Ectodermal cell (in vitro differentiated cells): ENCODE measurements at regions not wholly inside any gene's neighbourhood (a gene's known extent, or its start where the extent isn't known, plus 50 kb on each side); places are given as distances from the start of the nearest gene placed in this dataset.

ENCODE experiments used
- H3K27ac ChIP-seq: 2 replicates; pipeline ENCODE4 v1.7.0; 2013; ENCODE audit warnings: mild to moderate bottlenecking, low read depth, low read length; ENCODE audit not compliant: insufficient read depth, poor library complexity, severe bottlenecking
- H3K27me3 ChIP-seq: 2 replicates; pipeline ENCODE4 v1.7.0; 2013; ENCODE audit warnings: mild to moderate bottlenecking, low read length; ENCODE audit not compliant: insufficient read depth, control insufficient read depth, poor library complexity, severe bottlenecking
- H3K36me3 ChIP-seq: one replicate; pipeline ENCODE4 v1.7.0; 2013; ENCODE audit warnings: low read length; ENCODE audit not compliant: control insufficient read depth, insufficient read depth
- H3K4me1 ChIP-seq: one replicate; pipeline ENCODE4 v1.7.0; 2013; ENCODE audit warnings: low read length; ENCODE audit not compliant: control insufficient read depth, insufficient read depth
- H3K4me3 ChIP-seq: 2 replicates; pipeline ENCODE4 v1.7.0; 2013; ENCODE audit warnings: low read depth, low read length, control low read depth; ENCODE audit not compliant: insufficient read depth
- H3K9me3 ChIP-seq: 2 replicates; pipeline ENCODE4 v1.7.0; 2013; ENCODE audit warnings: mild to moderate bottlenecking, low read length, moderate library complexity; ENCODE audit not compliant: control insufficient read depth
- WGBS, 2 experiments: methylation state at CpG; one replicate each; pipeline ENCODE4 v1.1.7; 2013; ENCODE audit warnings: missing lambda C conversion rate in 2 of 2; 5-methylcytosine and 5-hydroxymethylcytosine counted together

GRCh38 chr13:82657471-82657870 is 1224.8 kb downstream of the SLITRK1 start:
- H3K4me3 ChIP-seq: no peak overlapping the region
- no peak overlapping the region for H3K27ac ChIP-seq
- no peaks in the 10 kb centered on the region for H3K4me1 ChIP-seq
- no peaks in the 10 kb centered on the region for H3K9me3 ChIP-seq
- no peaks in the 10 kb centered on the region for H3K27me3 ChIP-seq
- WGBS, 2 experiments: 98 to 100% methylated on average over 3 of the region's 3 CpGs
- no peaks in the 10 kb centered on the region for H3K36me3 ChIP-seq

- Histone ChIP-seq H3K36me3 (no peaks in the 10 kb centered on the region), H3K4me1 (no peaks in the 10 kb centered on the region), H3K4me3 (no peak overlapping the region), H3K9me3 (no peaks in the 10 kb centered on the region), H3K27me3 (no peaks in the 10 kb centered on the region), H3K27ac (no peak overlapping the region)
- WGBS, 2 experiments: 95 to 96% methylated on average over 15 to 16 of the region's 16 CpGs
These were observed 1227.1 kb downstream of the SLITRK1 start for GRCh38 chr13:82654861-82655855.

GRCh38 chr13:82654143-82654542 is 1228.1 kb downstream of the SLITRK1 start:
- 83 to 100% methylated on average over 1 of the region's 1 CpG for WGBS, 2 experiments
- no peaks in the 10 kb centered on the region for H3K9me3 ChIP-seq
- H3K4me1 ChIP-seq: no peaks in the 10 kb centered on the region
- no peaks in the 10 kb centered on the region for H3K27me3 ChIP-seq
- H3K27ac ChIP-seq: no peak overlapping the region
- no peaks in the 10 kb centered on the region for H3K36me3 ChIP-seq
- H3K4me3 ChIP-seq: no peak overlapping the region

GRCh38 chr13:82647540-82647939 is 1234.7 kb downstream of the SLITRK1 start:
- no peak overlapping the region for H3K4me3 ChIP-seq
- H3K4me1 ChIP-seq: no peaks in the 10 kb centered on the region
- WGBS, 2 experiments: 91 to 92% methylated on average over 1 of the region's 1 CpG
- no peak overlapping the region for H3K27ac ChIP-seq
- H3K9me3 ChIP-seq: no peaks in the 10 kb centered on the region
- no peaks in the 10 kb centered on the region for H3K27me3 ChIP-seq
- H3K36me3 ChIP-seq: no peaks in the 10 kb centered on the region

GRCh38 chr13:82636119-82636518 is 1246.2 kb downstream of the SLITRK1 start:
- no peaks in the 10 kb centered on the region for H3K27me3 ChIP-seq
- H3K36me3 ChIP-seq: no peaks in the 10 kb centered on the region
- H3K27ac ChIP-seq: no peak overlapping the region
- no peak overlapping the region for H3K4me3 ChIP-seq
- H3K4me1 ChIP-seq: no peaks in the 10 kb centered on the region
- 85 to 100% methylated on average over 1 of the region's 1 CpG for WGBS, 2 experiments
- H3K9me3 ChIP-seq: no peaks in the 10 kb centered on the region

- 82 to 100% methylated on average over 1 of the region's 2 CpGs for WGBS, 2 experiments
- H3K9me3 ChIP-seq: no peaks in the 10 kb centered on the region
- H3K27me3 ChIP-seq: no peaks in the 10 kb centered on the region
- no peak overlapping the region for H3K27ac ChIP-seq
- no peaks in the 10 kb centered on the region for H3K36me3 ChIP-seq
- no peak overlapping the region for H3K4me3 ChIP-seq
- H3K4me1 ChIP-seq: no peaks in the 10 kb centered on the region
These were observed 1247.3 kb downstream of the SLITRK1 start for GRCh38 chr13:82634946-82635345.

GRCh38 chr13:82627183-82627582 is 1255.1 kb downstream of the SLITRK1 start:
- Histone ChIP-seq H3K27me3 (no peaks in the 10 kb centered on the region), H3K4me1 (no peaks in the 10 kb centered on the region), H3K4me3 (no peak overlapping the region), H3K27ac (no peak overlapping the region), H3K9me3 (no peaks in the 10 kb centered on the region), H3K36me3 (no peaks in the 10 kb centered on the region)
- no CpG with 5 or more reads among the region's 1 CpG for WGBS, 2 experiments

- Histone ChIP-seq H3K27me3 (no peaks in the 10 kb centered on the region), H3K4me1 (no peaks in the 10 kb centered on the region), H3K27ac (no peak overlapping the region), H3K36me3 (no peaks in the 10 kb centered on the region), H3K4me3 (no peak overlapping the region), H3K9me3 (no peaks in the 10 kb centered on the region)
- 76 to 90% methylated on average over 2 to 3 of the region's 3 CpGs for WGBS, 2 experiments
These were observed 1256.6 kb downstream of the SLITRK1 start for GRCh38 chr13:82625717-82626116.

GRCh38 chr13:82615043-82615442 is 1267.2 kb downstream of the SLITRK1 start:
- Histone ChIP-seq H3K36me3 (no peaks in the 10 kb centered on the region), H3K4me1 (no peaks in the 10 kb centered on the region), H3K27ac (no peak overlapping the region), H3K27me3 (no peaks in the 10 kb centered on the region), H3K9me3 (no peaks in the 10 kb centered on the region), H3K4me3 (no peak overlapping the region)
- WGBS, 2 experiments: 71 to 83% methylated on average over 1 of the region's 1 CpG

GRCh38 chr13:82614086-82614485 is 1268.2 kb downstream of the SLITRK1 start:
- no peaks in the 10 kb centered on the region for H3K27me3 ChIP-seq
- H3K4me1 ChIP-seq: no peaks in the 10 kb centered on the region
- H3K4me3 ChIP-seq: no peak overlapping the region
- no peaks in the 10 kb centered on the region for H3K9me3 ChIP-seq
- no peaks in the 10 kb centered on the region for H3K36me3 ChIP-seq
- WGBS, 2 experiments: 89 to 95% methylated on average over 1 to 2 of the region's 2 CpGs
- H3K27ac ChIP-seq: no peak overlapping the region
